ENCODE measurements at regions not wholly inside any gene's neighbourhood (a gene's known extent, or its start where the extent isn't known, plus 50 kb on each side); places are given as distances from the start of the nearest gene placed in this dataset.

- no peak for TF ChIP-seq MYC (CRISPR knock-in tag; IDR thresholded peaks at IDR 0.05; ENCODE audit: borderline replicate concordance)
- no peak for TF ChIP-seq ZNF558 (CRISPR knock-in tag; IDR thresholded peaks at IDR 0.05; ENCODE audit: borderline replicate concordance)
- TF ChIP-seq, protein P1, sequence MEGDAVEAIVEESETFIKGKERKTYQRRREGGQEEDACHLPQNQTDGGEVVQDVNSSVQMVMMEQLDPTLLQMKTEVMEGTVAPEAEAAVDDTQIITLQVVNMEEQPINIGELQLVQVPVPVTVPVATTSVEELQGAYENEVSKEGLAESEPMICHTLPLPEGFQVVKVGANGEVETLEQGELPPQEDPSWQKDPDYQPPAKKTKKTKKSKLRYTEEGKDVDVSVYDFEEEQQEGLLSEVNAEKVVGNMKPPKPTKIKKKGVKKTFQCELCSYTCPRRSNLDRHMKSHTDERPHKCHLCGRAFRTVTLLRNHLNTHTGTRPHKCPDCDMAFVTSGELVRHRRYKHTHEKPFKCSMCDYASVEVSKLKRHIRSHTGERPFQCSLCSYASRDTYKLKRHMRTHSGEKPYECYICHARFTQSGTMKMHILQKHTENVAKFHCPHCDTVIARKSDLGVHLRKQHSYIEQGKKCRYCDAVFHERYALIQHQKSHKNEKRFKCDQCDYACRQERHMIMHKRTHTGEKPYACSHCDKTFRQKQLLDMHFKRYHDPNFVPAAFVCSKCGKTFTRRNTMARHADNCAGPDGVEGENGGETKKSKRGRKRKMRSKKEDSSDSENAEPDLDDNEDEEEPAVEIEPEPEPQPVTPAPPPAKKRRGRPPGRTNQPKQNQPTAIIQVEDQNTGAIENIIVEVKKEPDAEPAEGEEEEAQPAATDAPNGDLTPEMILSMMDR (CRISPR knock-in tag; IDR thresholded peaks at IDR 0.05) = no peak
Measured at GRCh38 chr13:66048888-66049287, 1181.2 kb downstream of the PCDH9 start.
